NCI-H1436 (cell line): ENCODE measurements at regions not wholly inside any gene's neighbourhood (a gene's known extent, or its start where the extent isn't known, plus 50 kb on each side); places are given as distances from the start of the nearest gene placed in this dataset.

Experiments
- DNase-seq: peaks from one replicate; lab custom pipeline; 2025; lab: John Stamatoyannopoulos, UW

GRCh38 chr6:170232186-170233002, 58.5 kb downstream of the DLL1 start:
- DNase-seq = no peak

- no peak for DNase-seq
These were observed 59.3 kb downstream of the DLL1 start for GRCh38 chr6:170231293-170232185.

GRCh38 chr6:170230520-170231292, 60.2 kb downstream of the DLL1 start:
- DNase-seq = no peak

- DNase-seq = no peak
These were observed 60.9 kb downstream of the DLL1 start for GRCh38 chr6:170229851-170230519.

- DNase-seq = no peak
These were observed 61.5 kb downstream of the DLL1 start for GRCh38 chr6:170229396-170229795.

DNA sequence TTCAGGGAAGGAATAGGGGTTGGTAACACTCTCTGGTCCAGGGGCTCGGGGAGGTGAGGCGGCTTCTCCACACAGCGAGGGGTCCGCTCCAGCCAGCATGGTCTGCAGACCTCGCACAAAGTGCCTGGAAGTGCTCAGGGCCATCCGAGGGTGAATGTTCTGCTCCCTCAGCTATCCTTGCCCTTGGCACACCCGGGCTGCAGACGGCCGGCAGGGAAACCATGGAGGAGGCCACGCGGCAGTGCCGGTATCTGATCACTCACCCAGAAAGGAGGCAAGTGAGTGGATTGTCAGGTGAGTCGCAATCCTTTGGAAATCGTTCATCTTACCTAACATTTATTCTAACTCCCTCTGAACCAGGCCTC, 62.0 kb downstream of the DLL1 start:
- DNase-seq = no peak

GRCh38 chr6:170227996-170228945, 62.6 kb downstream of the DLL1 start:
- DNase-seq = no peak

- DNase-seq = no peak
These were observed 63.3 kb downstream of the DLL1 start for GRCh38 chr6:170227521-170227983.

GRCh38 chr6:170226647-170227046, 64.2 kb downstream of the DLL1 start:
- DNase-seq = no peak

DNA sequence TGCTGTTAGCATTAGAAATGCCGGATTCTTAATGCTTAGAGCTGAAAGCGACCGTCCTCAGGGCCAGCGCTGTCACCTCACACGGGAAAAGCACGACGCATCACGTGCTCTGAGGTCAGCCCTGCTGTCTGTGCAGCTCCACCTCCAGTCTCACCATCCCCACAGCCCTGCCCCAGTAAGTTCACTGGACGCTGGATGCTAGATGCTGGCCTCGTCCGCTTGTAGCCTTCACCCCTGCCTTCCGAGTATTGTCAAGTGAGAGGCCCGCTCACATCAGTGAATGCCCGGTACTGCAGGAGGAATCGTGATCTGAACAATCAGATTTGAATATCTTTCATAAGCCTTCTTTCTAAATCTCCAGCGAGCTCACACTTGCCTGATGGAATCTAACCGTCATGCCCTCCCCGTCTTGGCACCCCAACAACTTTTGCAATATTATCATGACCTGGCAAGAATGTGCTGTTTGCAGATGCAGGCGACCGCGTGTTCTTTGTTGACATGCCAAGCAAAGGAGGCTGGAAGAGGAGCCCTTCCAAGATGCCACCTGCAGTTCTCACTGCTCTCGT, 64.9 kb downstream of the DLL1 start:
- no peak for DNase-seq

- no peak for DNase-seq
These were observed 65.9 kb downstream of the DLL1 start for GRCh38 chr6:170224694-170225660.

- no peak for DNase-seq
These were observed 66.9 kb downstream of the DLL1 start for GRCh38 chr6:170223718-170224693.

DNA sequence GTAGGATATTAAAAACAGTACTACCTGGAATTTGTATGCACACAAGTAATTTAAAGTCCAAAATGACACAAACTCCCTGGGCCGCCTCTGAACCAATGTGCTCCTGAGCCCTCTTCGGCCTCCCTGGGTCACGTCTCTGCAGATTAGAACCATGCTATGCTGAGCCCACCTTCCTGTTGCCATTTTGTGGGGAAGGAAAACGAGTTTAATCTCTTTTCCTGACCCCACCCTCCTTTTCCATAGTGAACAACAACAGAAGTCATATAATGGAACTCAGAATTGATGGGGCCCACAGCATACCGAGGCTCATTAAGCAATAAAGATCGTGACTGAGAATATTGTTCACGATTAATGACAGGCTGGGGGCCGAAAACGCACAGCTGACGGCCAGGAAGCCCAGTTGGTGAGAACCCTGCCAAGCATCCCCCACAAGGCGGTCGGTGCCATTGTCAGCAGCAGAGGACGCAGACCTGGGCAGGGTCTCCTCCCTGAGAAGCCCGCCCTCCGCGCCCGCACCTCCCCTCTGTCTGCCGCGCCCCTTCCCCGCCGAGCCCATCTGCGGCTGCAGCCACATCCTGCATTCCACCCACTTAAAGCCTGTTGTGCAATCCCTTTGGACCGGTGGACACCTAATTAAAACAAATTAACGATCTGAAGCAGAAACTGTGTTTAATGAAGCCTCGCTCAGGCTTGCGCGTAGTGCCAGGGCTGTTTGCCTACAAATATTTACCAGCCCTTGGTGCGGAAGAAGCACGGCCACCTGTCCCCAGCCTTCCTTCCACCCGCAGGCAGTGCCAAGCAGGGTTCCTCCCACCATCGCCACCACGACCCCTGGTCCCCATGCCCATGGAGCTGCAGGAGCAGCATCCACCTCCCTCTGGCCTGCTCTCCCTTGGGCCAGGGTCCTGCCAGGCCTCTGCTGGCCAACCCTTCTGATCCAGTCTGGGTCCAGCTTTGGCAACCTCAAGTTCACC, 68.1 kb downstream of the DLL1 start:
- no peak for DNase-seq

DNA sequence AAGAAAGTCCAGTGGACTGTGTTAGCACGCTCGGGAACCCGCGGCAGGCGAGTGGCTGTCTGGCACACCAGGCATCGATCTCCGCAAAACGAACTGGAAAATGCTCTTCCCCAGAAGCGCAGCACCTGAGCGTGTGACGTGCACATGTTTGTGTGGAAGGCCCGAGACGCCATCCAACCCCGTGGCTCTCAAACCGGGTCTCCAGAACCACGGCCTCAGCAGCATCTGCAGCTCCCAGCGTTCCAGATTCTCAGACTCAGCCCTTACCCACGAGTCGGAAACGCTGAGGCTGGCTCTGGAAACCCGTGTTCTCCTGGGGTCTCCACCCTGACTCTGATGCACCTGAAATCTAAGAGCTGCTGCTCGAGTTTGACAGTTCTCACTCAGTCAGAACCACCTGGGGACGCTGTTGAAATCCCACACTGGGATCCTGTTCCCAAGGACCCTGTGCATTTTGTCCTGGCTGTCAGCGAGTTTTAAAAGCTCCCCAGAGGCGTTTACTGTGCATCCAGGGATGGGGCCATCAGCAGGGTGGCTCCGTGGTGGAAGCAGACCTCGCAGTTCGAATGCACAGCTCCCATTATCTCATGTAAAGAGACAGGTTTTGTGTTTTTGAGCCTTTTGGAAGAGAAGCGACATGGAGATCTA, 69.0 kb downstream of the DLL1 start:
- no peak for DNase-seq

DNA sequence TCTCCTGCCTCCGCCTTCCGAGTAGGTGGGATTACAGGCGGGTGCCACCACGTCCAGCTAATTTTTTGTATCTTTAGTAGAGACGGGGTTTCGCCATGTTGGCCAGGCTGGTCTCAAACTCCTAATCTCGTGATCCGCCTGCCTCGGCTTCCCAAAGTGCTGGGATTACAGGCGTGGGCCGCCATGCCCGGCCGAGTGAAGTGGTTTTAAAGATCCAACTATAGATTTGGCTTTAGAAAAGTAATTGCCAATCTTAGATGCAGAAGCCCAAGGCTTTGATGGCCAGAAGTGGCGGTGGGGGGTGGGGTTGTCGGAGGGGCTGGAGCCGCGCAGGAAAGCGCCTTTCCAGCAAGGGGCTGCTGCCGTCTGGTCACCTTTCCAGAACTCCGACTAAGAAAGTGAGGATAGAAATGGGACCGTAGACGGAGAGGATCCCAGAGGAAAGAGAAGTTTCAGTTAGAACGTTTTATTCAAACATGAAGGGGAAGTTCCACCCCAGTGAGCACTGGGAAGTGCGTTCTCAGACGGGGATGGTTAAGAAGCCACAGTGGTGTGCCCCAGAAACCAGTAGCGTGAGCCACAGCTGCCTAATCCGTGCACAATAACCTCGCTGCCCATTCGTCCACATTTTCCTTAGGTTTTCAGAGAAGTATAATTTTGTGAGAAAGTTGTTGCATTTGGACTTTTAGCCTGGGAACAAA, 69.7 kb downstream of the DLL1 start:
- DNase-seq = no peak
